HG02571 (cell line): ENCODE measurements at regions not wholly inside any gene's neighbourhood (a gene's known extent, or its start where the extent isn't known, plus 50 kb on each side); places are given as distances from the start of the nearest gene placed in this dataset.

Experiments used
- ATAC-seq: cut with Tn5 transposase; IDR thresholded peaks from one replicate; pipeline ENCODE4 v1.9.1; 2021; ENCODE audit warnings: mild to moderate bottlenecking, moderate library complexity; ENCODE audit not compliant: unreplicated experiment

GRCh38 chr20:22333885-22334545 lies 250.4 kb downstream of the FOXA2 start:
- no peak for ATAC-seq

- ATAC-seq: no peak
Observed at GRCh38 chr20:22324505-22324904, 259.9 kb downstream of the FOXA2 start.

GRCh38 chr20:22322513-22322912 lies 261.9 kb downstream of the FOXA2 start:
- no peak for ATAC-seq

DNA sequence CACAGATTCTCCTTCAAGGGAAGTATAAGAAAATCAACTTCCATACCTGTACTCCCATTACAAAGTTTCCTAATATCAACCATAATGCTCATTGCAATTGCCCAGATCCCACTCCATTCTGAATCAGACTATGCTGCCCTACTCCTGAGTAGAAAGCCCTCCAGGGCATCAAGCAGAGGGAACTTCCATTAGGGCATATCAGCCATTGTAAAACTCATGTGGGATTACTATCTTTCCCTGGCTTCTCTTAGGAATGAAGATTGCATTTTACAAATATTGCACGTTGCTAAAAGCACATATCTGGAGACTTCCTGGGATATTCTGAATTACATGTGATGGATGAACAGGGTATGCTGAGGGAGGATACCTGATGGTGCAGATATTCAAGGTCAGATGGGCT lies 263.2 kb downstream of the FOXA2 start:
- ATAC-seq: no peak

- ATAC-seq: no peak
Observed at GRCh38 chr20:22320245-22320915, 264.0 kb downstream of the FOXA2 start.

GRCh38 chr20:22315771-22316170 lies 268.6 kb downstream of the FOXA2 start:
- no peak for ATAC-seq

GRCh38 chr20:22315073-22315472 lies 269.3 kb downstream of the FOXA2 start:
- ATAC-seq: no peak

DNA sequence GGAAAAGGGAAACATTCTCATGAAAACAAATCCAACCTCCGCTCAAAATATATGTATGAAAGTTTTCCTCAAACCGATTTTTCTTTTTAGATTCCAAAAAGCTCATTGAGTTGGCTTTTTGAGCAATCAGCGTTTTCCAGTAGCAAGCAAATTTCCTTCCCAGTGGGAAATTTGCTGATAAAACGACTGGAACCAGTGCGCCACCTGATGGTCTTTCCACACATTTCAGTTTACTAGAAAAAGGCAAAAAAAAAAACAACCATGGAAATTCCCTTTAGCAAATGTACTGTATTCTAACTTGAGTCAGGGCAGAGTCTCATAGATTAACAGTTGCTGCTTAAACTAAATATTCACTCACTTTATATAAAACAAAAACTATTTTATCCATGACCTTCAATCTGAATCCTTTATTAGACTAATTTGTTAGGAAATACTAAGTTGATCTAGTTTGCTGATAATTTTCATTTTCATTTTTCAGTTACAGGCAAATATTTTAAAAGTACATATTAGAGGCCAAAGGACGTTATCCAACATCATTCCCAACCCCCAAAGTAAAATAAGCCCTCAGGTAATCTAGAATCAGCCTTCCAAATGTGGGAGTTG lies 271.5 kb downstream of the FOXA2 start:
- ATAC-seq: no peak

- no peak for ATAC-seq
Observed at GRCh38 chr20:22308934-22309333, 275.4 kb downstream of the FOXA2 start.

DNA sequence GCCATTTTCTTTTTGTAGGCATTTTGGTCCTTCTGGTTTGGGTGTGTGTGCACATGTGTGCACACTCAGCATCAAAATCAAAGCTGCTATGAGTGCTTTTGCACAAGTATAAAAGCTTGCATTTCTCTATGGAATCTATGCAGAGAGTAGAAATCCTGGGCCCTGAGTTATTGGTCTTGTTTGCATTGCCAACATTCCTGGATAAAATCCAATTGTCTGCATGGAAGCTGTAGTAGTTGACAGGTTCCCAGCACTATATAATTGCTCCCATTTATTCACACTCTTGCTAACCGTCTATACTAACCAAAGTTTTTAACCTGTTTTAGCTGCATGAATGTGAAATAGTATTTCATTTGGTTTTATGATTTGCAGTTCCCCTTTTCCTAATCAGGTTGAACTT lies 277.0 kb downstream of the FOXA2 start:
- ATAC-seq: no peak

DNA sequence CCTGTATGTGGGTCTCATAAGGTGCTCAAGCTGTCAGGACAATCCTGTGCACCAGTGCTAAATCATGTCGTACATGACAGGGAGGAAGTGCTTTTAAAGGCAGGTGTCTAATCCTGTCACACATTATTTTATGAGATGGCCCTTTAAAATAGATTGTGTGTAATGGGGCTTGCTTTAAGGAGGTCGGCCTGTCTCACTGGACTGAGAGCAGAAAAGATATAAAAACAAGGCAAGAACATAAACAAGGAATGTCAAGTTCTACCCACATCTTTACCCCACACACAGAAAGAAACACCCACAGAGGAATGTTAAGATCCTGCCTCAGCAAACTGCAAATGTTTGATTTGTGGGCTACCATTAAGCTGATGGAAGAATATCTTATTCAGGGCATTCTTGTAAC lies 279.0 kb downstream of the FOXA2 start:
- no peak for ATAC-seq

- ATAC-seq: no peak
Observed at GRCh38 chr20:22303523-22303922, 280.8 kb downstream of the FOXA2 start.

- ATAC-seq: no peak
Observed at GRCh38 chr20:22302039-22302438, 282.3 kb downstream of the FOXA2 start.

GRCh38 chr20:22293886-22294285 lies 290.5 kb downstream of the FOXA2 start:
- no peak for ATAC-seq

GRCh38 chr20:22289442-22289841 lies 294.9 kb downstream of the FOXA2 start:
- no peak for ATAC-seq

DNA sequence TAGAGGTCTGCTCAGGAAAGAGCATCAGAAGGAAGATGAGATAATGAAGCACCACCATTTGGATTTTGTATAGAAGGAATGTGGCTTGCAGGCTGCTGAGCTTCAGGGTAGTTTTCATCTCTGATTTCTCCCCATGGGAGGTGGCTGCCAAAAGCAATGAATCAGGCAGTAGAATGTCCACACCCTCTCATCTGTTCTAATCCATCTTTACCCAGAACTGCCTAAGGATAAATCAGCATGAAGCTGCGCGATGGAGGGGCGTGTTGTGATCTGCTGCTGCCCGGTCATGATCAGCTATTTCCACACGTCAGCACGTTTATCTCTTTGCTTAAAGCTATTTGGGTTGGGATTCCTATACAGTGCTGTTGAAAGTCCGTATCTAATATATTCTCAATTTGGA lies 295.4 kb downstream of the FOXA2 start:
- no peak for ATAC-seq

DNA sequence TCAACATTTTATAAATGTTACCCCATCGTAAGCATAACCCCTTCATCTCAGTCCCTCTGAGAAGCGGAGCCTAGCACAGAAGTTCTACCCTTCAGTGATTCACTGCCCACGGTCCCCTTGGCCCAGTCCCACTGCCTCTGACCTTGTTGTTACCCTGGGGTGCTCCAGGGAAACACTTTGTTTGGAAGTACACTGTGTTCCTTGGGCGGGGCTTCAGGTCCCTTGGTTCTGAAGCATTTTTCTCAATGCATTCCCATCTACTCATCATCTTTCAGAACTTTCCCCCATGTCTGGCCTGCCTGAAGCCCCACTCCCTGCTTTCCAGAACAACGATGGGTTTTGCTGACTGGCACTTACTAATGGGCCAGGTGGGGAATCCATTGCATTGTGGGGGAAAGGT lies 296.2 kb downstream of the FOXA2 start:
- ATAC-seq: no peak

- ATAC-seq: no peak
Observed at GRCh38 chr20:22285555-22285954, 298.8 kb downstream of the FOXA2 start.

DNA sequence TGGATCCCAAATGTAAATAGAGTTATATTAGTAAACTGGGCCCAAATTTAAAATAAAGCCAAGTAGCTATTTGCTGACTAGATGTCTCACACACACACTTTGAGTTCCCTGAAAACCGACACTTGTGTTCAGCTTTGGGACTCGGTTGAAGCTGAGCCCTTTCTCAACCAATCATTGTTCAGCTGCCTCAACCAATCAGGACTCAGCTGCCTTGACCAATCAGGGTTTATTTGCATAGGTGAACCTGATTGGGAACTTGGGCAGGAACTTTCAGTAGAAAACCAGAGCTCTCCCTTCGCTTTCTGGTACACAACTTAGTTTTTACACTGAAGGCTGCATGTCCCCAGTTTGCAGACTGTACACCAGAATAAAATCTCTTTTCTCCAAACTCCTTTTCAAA lies 301.7 kb downstream of the FOXA2 start:
- ATAC-seq: no peak

DNA sequence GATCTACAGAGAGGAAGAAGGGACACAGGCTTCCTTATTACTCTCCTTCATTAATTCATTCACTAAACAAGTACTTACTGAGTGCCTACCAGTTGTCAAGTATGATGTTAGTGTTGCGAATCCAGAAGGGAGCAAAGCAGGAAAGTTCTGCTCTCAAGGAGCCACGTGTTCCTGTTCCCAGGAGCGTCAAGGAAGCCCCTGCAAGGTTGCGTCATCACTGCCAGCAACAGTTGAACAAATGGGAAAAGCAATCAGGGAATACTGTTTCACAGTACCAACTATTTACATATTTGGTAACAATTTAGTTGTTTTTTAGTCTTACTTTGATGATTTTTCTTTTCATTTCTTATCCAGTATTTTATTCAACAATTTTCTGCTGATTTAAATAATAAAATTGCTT lies 310.0 kb downstream of the FOXA2 start:
- no peak for ATAC-seq

DNA sequence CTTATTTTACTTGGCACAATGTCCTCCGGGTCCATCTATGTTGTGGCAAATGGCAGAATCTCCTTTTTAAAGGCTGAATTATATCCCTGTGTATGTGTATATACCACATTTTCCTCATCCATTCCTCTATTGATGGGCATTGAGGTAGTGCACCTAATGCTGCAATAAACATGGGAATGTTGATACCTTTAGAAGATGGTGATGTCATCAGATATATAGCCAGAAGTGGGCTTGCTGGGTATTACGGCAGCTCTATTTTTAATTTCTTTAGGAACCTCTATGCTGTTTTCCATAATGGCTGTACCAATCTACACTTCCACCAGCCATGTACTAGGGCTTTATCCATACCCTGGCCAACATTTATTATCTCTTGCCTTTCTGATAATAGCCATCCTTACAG lies 315.7 kb downstream of the FOXA2 start:
- no peak for ATAC-seq

DNA sequence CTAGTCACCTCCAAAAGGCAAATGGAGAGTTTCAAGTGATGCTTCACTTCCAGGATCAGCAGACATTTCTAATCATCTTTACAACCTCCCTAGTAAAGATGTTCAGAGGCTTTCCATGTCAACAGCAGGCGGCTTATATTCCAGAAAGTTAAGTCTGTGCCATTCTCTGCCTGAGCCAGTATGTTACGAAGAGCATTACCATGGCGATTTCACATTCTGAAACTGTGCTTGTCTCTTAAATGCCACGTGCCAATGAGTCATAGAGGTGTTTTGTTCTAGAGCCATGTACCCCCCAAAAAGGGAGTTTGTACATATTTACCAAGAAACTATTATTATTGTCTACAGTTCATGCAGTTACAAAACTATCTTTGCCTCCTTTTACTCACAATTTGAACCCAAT lies 319.5 kb downstream of the FOXA2 start:
- ATAC-seq: no peak
